Keratinocyte (primary cell): ENCODE measurements at regions not wholly inside any gene's neighbourhood (a gene's known extent, or its start where the extent isn't known, plus 50 kb on each side); places are given as distances from the start of the nearest gene placed in this dataset.

Experiments used
- DNase-seq: peaks from one replicate; pipeline ENCODE4 v3.0.0-alpha.2; 2011; ENCODE audit warnings: low read depth, missing footprints, low spot score
- FAIRE-seq: peaks from 2 replicates; lab custom pipeline; 2011; peaks lifted over from hg19 to GRCh38; lab: Jason Lieb, UNC
- H2AFZ ChIP-seq: 2 replicates; pipeline ENCODE4 v1.6.0; 2012; ENCODE audit warnings: low read length, control low read depth, inconsistent platforms; ENCODE audit not compliant: control insufficient read depth
- H3K27ac ChIP-seq: 2 replicates; pipeline ENCODE4 v1.5.1; 2011; ENCODE audit warnings: low read length; ENCODE audit not compliant: control insufficient read depth, insufficient read depth
- H3K27me3 ChIP-seq: 3 replicates; pipeline ENCODE4 v1.6.0; 2011; ENCODE audit warnings: low read length; ENCODE audit not compliant: control insufficient read depth, insufficient read depth; ENCODE audit errors: extremely low read depth
- H3K36me3 ChIP-seq, 2 experiments: 2 replicates in 1 of 2; 3 replicates in 1 of 2; pipeline ENCODE4 v1.5.1; 2011; ENCODE audit warnings: low read length in 2 of 2, mild to moderate bottlenecking in 1 of 2; ENCODE audit not compliant: control insufficient read depth in 2 of 2, insufficient read depth in 2 of 2; ENCODE audit errors: extremely low read depth in 1 of 2
- H3K4me1 ChIP-seq: 3 replicates; pipeline ENCODE4 v1.5.1; 2011; ENCODE audit warnings: low read length; ENCODE audit not compliant: control insufficient read depth, insufficient read depth; ENCODE audit errors: extremely low read depth
- H3K4me2 ChIP-seq: 3 replicates; pipeline ENCODE4 v1.6.0; 2011; ENCODE audit warnings: low read depth, low read length; ENCODE audit not compliant: control insufficient read depth, insufficient read depth; ENCODE audit errors: extremely low read depth
- H3K4me3 ChIP-seq, 3 experiments: fragments of 200-600 bp in 1 of 3; sonication (generic) in 1 of 3; 2 replicates in 2 of 3; 3 replicates in 1 of 3; pipeline ENCODE4 v1.5.1; 2011 to 2016; ENCODE audit warnings: low read length in 3 of 3, mild to moderate bottlenecking in 3 of 3, control low read depth in 2 of 3, inconsistent platforms in 1 of 3, low read depth in 1 of 3, mixed read lengths in 1 of 3, mixed run types in 1 of 3, moderate library complexity in 1 of 3; ENCODE audit not compliant: control insufficient read depth in 2 of 3, insufficient read depth in 2 of 3; ENCODE audit errors: extremely low read depth in 1 of 3
- H3K79me2 ChIP-seq: 2 replicates; pipeline ENCODE4 v1.6.0; 2012; ENCODE audit warnings: low read length; ENCODE audit not compliant: control insufficient read depth, insufficient read depth
- H3K9ac ChIP-seq: 3 replicates; pipeline ENCODE4 v1.6.0; 2011; ENCODE audit warnings: low read length; ENCODE audit not compliant: control insufficient read depth, insufficient read depth; ENCODE audit errors: extremely low read depth
- H3K9me1 ChIP-seq: 3 replicates; pipeline ENCODE4 v1.6.0; 2011; ENCODE audit warnings: low read length; ENCODE audit not compliant: control insufficient read depth, insufficient read depth; ENCODE audit errors: extremely low read depth
- H3K9me3 ChIP-seq: 2 replicates; pipeline ENCODE4 v1.5.1; 2012; ENCODE audit warnings: low read depth, low read length; ENCODE audit not compliant: control insufficient read depth
- H4K20me1 ChIP-seq: 3 replicates; pipeline ENCODE4 v1.6.0; 2011; ENCODE audit warnings: low read length; ENCODE audit not compliant: control insufficient read depth, insufficient read depth; ENCODE audit errors: extremely low read depth
- EZH2 ChIP-seq: IDR thresholded peaks from one replicate; pipeline ENCODE4 v1.6.1; 2012; ENCODE audit warnings: inconsistent platforms, mild to moderate bottlenecking, low read length, moderate library complexity
- dilution Hi-C: fragments of 300-500 bp; cut with MboI; formaldehyde crosslinking; loops from one replicate; pipeline ENCODE4 v1.7.0; 2020; ENCODE audit warnings: low sequenced_read_pairs; ENCODE audit not compliant: extremely low pct_ligation_motif_present
- TF ChIP-seq, protein P1 (sequence below), 3 experiments: IDR thresholded peaks in 1 of 3; conservative IDR thresholded peaks in 1 of 3; optimal IDR thresholded peaks in 1 of 3; 2 replicates in 2 of 3; 3 replicates in 1 of 3; pipeline versions ENCODE3 to v1.5.1; 2011; ENCODE audit warnings: low read length in 3 of 3, mild to moderate bottlenecking in 3 of 3, moderate library complexity in 2 of 3, control low read depth in 1 of 3, inconsistent platforms in 1 of 3; ENCODE audit not compliant: insufficient read depth in 2 of 3; ENCODE audit errors: extremely low read depth in 1 of 3

DNA sequence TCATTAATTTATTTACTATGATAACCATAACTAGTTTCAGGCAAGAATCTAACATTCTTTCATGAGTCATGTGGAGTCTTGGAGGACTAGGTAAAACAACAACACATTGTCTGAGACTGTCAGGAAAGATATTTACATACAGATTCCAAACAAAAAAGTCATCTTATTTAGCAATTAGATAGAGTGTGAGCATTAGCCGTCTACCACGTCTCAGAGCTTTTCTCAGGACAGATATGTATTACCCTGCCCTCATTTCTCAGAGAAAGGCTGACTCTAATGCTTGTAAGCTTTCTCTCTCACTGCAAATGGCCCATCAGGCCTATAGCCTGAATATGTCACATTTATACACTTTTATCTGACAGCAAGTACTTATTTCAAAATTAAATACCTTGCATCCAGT is 312.1 kb upstream of the PCDH20 start:
- H4K20me1 ChIP-seq: no peaks in the 10 kb centered on the region
- DNase-seq (no peak), FAIRE-seq (no peak)
- no peak overlapping the region for H2AFZ ChIP-seq
- no peak for TF ChIP-seq EZH2
- TF ChIP-seq, protein P1, sequence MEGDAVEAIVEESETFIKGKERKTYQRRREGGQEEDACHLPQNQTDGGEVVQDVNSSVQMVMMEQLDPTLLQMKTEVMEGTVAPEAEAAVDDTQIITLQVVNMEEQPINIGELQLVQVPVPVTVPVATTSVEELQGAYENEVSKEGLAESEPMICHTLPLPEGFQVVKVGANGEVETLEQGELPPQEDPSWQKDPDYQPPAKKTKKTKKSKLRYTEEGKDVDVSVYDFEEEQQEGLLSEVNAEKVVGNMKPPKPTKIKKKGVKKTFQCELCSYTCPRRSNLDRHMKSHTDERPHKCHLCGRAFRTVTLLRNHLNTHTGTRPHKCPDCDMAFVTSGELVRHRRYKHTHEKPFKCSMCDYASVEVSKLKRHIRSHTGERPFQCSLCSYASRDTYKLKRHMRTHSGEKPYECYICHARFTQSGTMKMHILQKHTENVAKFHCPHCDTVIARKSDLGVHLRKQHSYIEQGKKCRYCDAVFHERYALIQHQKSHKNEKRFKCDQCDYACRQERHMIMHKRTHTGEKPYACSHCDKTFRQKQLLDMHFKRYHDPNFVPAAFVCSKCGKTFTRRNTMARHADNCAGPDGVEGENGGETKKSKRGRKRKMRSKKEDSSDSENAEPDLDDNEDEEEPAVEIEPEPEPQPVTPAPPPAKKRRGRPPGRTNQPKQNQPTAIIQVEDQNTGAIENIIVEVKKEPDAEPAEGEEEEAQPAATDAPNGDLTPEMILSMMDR (optimal IDR thresholded peaks at IDR 0.05 in 1 of 3, IDR thresholded peaks at IDR 0.05 in 1 of 3, conservative IDR thresholded peaks at IDR 0.05 in 1 of 3; ENCODE audit: extremely low read depth in 1 of 3, insufficient read depth in 2 of 3, low read length in 3 of 3): no peak
- H3K9me1 ChIP-seq: no peaks in the 10 kb centered on the region
- H3K27me3 ChIP-seq: no peaks in the 10 kb centered on the region
- no peaks in the 10 kb centered on the region for H3K36me3 ChIP-seq
- dilution Hi-C loops: no loop called here
- no peak overlapping the region for H3K9ac ChIP-seq
- no peak overlapping the region for H3K27ac ChIP-seq
- H3K4me1 ChIP-seq: no peaks in the 10 kb centered on the region
- H3K9me3 ChIP-seq: no peaks in the 10 kb centered on the region
- no peaks in the 10 kb centered on the region for H3K79me2 ChIP-seq
- H3K4me3 ChIP-seq: no peak overlapping the region
- H3K4me2 ChIP-seq: no peak overlapping the region

DNA sequence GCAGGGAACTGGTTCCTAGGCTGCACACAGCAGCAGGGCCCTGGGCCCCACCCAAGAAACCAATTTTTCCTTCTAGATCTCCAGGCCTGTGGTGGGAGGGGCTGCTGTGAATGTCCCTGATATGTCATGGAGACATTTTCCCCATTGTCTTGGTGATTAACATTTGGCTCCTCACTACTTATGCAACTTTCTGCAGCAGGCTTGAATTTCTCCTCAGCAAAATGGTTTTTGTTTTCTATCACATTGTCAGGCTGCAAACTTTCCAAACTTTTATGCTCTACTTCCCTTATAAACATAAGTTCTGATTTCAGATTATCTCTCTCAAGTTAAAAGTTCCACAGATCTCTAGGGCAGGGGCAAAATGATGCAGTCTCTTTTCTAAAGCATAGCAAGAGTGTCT is 310.2 kb upstream of the PCDH20 start:
- TF ChIP-seq, protein P1 (optimal IDR thresholded peaks at IDR 0.05 in 1 of 3, IDR thresholded peaks at IDR 0.05 in 1 of 3, conservative IDR thresholded peaks at IDR 0.05 in 1 of 3; ENCODE audit: extremely low read depth in 1 of 3, insufficient read depth in 2 of 3, low read length in 3 of 3): no peak
- no peak for TF ChIP-seq EZH2
- Histone ChIP-seq H3K4me1 (no peaks in the 10 kb centered on the region), H3K27me3 (no peaks in the 10 kb centered on the region), H3K9me3 (no peaks in the 10 kb centered on the region), H3K9me1 (no peaks in the 10 kb centered on the region), H3K36me3 (no peaks in the 10 kb centered on the region), H3K4me3 (no peak overlapping the region), H4K20me1 (no peaks in the 10 kb centered on the region), H3K4me2 (no peak overlapping the region), H3K79me2 (no peaks in the 10 kb centered on the region), H3K9ac (no peak overlapping the region), H2AFZ (no peak overlapping the region), H3K27ac (no peak overlapping the region)
- DNase-seq (no peak), FAIRE-seq (no peak)
- dilution Hi-C loops: no loop called here
